Endothelial cell of umbilical vein (primary cell): ENCODE measurements at regions not wholly inside any gene's neighbourhood (a gene's known extent, or its start where the extent isn't known, plus 50 kb on each side); places are given as distances from the start of the nearest gene placed in this dataset.

Source experiments
- BruUV-seq: library from RNA; stranded (reverse); fragments of 400-500 nt; replicated peaks from 2 replicates; lab custom pipeline; 2021; lab: Mats Ljungman, UMichigan
- CTCF ChIA-PET: fragments of 300-600, 350-600 bp; sonication (Branson Sonifier 250); formaldehyde crosslinking; loops from one replicate; lab custom pipeline; 2021; ENCODE audit warnings: antibody characterized with exemption, inconsistent platforms; lab: Charles Lee
- POLR2A ChIA-PET: fragments of 300-600, 350-600 bp; sonication (Branson Sonifier 250); formaldehyde crosslinking; loops from one replicate; lab custom pipeline; 2021; ENCODE audit warnings: antibody characterized with exemption, inconsistent platforms; lab: Charles Lee
- DNase-seq: peaks from one replicate; pipeline ENCODE4 v3.0.0-alpha.2; 2011; ENCODE audit warnings: low read depth, low spot score
- FAIRE-seq: peaks from 2 replicates; lab custom pipeline; 2011; peaks lifted over from hg19 to GRCh38; lab: Jason Lieb, UNC
- H2AFZ ChIP-seq: 2 replicates; pipeline ENCODE4 v1.6.0; 2012; ENCODE audit warnings: low read depth, low read length, control low read depth, inconsistent platforms
- H3K27ac ChIP-seq: 2 replicates; pipeline ENCODE4 v1.5.1; 2011; ENCODE audit warnings: low read depth, mild to moderate bottlenecking, control low read depth, low read length, moderate library complexity; ENCODE audit not compliant: insufficient read depth
- H3K27me3 ChIP-seq, 2 experiments: 2 replicates each; pipeline versions ENCODE4 v1.6.0 to v1.6.1; 2011; ENCODE audit warnings: low read length in 2 of 2, mixed read lengths in 1 of 2; ENCODE audit not compliant: control insufficient read depth in 2 of 2, insufficient read depth in 2 of 2
- H3K36me3 ChIP-seq, 2 experiments: 2 replicates in 1 of 2; 3 replicates in 1 of 2; pipeline ENCODE4 v1.5.1; 2011; ENCODE audit warnings: low read length in 2 of 2, mild to moderate bottlenecking in 1 of 2, moderate library complexity in 1 of 2; ENCODE audit not compliant: control insufficient read depth in 2 of 2, insufficient read depth in 2 of 2; ENCODE audit errors: extremely low read depth in 1 of 2
- H3K4me1 ChIP-seq: 3 replicates; pipeline ENCODE4 v1.5.1; 2011; ENCODE audit warnings: mild to moderate bottlenecking, low read length; ENCODE audit not compliant: control insufficient read depth, insufficient read depth; ENCODE audit errors: extremely low read depth
- H3K4me2 ChIP-seq: 2 replicates; pipeline ENCODE4 v1.6.1; 2011; ENCODE audit warnings: low read length, control low read depth, mixed read lengths; ENCODE audit not compliant: insufficient read depth
- H3K4me3 ChIP-seq, 3 experiments: fragments of 200-600 bp in 1 of 3; sonication (generic), shearing (Covaris generic) in 1 of 3; replicated peaks in 1 of 3; 2 replicates each; pipeline ENCODE4 v1.5.1; 2011 to 2016; ENCODE audit warnings: control low read depth in 3 of 3, low read length in 3 of 3, mild to moderate bottlenecking in 2 of 3, inconsistent platforms in 1 of 3, low read depth in 1 of 3, moderate library complexity in 1 of 3; ENCODE audit not compliant: insufficient read depth in 1 of 3
- H3K79me2 ChIP-seq: 2 replicates; pipeline ENCODE4 v1.6.0; 2012; ENCODE audit warnings: low read length, inconsistent platforms; ENCODE audit not compliant: control insufficient read depth, insufficient read depth
- H3K9ac ChIP-seq: replicated peaks from 2 replicates; pipeline ENCODE3; 2011; ENCODE audit warnings: low read length, control low read depth; ENCODE audit not compliant: insufficient read depth; ENCODE audit errors: extremely low read depth
- H3K9me1 ChIP-seq: replicated peaks from 3 replicates; pipeline ENCODE4 v1.6.0; 2011; ENCODE audit warnings: mild to moderate bottlenecking, low read length; ENCODE audit not compliant: control insufficient read depth, insufficient read depth; ENCODE audit errors: extremely low read depth
- H3K9me3 ChIP-seq: replicated peaks from 2 replicates; pipeline ENCODE4 v1.5.1; 2012; ENCODE audit warnings: low read length, inconsistent platforms; ENCODE audit not compliant: control insufficient read depth, insufficient read depth
- H4K20me1 ChIP-seq: replicated peaks from 2 replicates; pipeline ENCODE3; 2011; ENCODE audit warnings: mild to moderate bottlenecking, low read length; ENCODE audit not compliant: control insufficient read depth, insufficient read depth; ENCODE audit errors: extremely low read depth
- CTCF ChIP-seq, 2 donors: IDR thresholded peaks; 1 replicate in 1 of 2; 2 replicates in 1 of 2; pipeline ENCODE4 v1.5.1; 2011; ENCODE audit warnings: low read length in 2 of 2, mild to moderate bottlenecking in 2 of 2, moderate library complexity in 2 of 2, control low read depth in 1 of 2, inconsistent platforms in 1 of 2, low read depth in 1 of 2; ENCODE audit not compliant: insufficient read depth in 1 of 2; ENCODE audit errors: extremely low read depth in 1 of 2
- EZH2 ChIP-seq: IDR thresholded peaks from 2 replicates; pipeline ENCODE4 v1.6.1; 2012; ENCODE audit warnings: borderline replicate concordance, low read depth, mild to moderate bottlenecking, moderate library complexity, low read length, inconsistent platforms; ENCODE audit not compliant: severe bottlenecking
- FOS ChIP-seq: IDR thresholded peaks from 2 replicates; pipeline ENCODE4 v1.6.1; 2011; ENCODE audit warnings: mild to moderate bottlenecking, low read length, moderate library complexity, borderline replicate concordance; ENCODE audit not compliant: insufficient read depth
- GATA2 ChIP-seq: IDR thresholded peaks from 2 replicates; pipeline ENCODE4 v1.7.0; 2011; ENCODE audit warnings: low read depth, mild to moderate bottlenecking, moderate library complexity, mixed read lengths, low read length; ENCODE audit not compliant: insufficient read length, insufficient read depth
- JUN ChIP-seq: IDR thresholded peaks from 2 replicates; pipeline ENCODE4 v1.6.1; 2011; ENCODE audit warnings: borderline replicate concordance, low read depth; ENCODE audit not compliant: insufficient read length, insufficient read depth
- MYC ChIP-seq: IDR thresholded peaks from one replicate; pipeline ENCODE4 v1.6.1; 2011; ENCODE audit warnings: mild to moderate bottlenecking, low read depth, low read length
- POLR2A ChIP-seq: IDR thresholded peaks from 2 replicates; pipeline ENCODE4 v1.6.1; 2012; ENCODE audit warnings: low read depth, mild to moderate bottlenecking, control low read depth, low read length
- POLR2AphosphoS5 ChIP-seq: IDR thresholded peaks from 2 replicates; pipeline ENCODE4 v1.6.1; 2012; ENCODE audit warnings: low read depth, mild to moderate bottlenecking, control low read depth, low read length, moderate library complexity; ENCODE audit not compliant: insufficient read depth
- dilution Hi-C: fragments of 300-500 bp; cut with MboI; formaldehyde crosslinking; loops from one replicate; pipeline ENCODE4 v1.15.0; 2019; ENCODE audit warnings: low sequenced_read_pairs; ENCODE audit not compliant: extremely low pct_ligation_motif_present
- intact Hi-C: fragments of 100-400 bp; cut with micrococcal nuclease; formaldehyde crosslinking; loops from one replicate; pipeline ENCODE4 v1.10.0; 2022

DNA sequence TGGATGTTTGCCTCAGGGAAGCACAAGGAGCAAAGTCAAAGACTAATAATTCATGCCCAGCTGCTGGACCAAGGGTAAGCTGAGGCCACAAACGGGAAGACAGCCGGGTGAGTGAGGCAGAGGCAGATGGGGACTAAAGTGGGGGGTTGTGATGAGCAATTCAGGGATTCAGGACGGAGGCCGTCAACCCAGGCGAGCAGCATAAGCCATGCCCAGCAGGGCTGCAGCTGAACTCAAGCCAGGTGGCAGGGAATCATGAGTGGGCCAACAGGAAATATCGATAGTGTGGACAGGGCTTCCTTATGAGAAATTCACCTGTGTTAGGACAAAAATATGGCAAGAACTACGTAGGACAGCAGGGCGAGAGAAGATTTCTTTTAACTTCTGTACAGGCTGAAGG, 246.8 kb downstream of the CDC5L start:
- no peaks in the 10 kb centered on the region for H3K36me3 ChIP-seq
- H4K20me1 ChIP-seq = no peaks in the 10 kb centered on the region
- intact Hi-C loops (no loop called here), dilution Hi-C loops (no loop called here)
- FAIRE-seq (no peak), DNase-seq (no peak)
- no TSS peak for BruUV-seq
- H3K9ac ChIP-seq = no peak overlapping the region
- no peaks in the 10 kb centered on the region for H3K9me3 ChIP-seq
- H3K27ac ChIP-seq = no peak overlapping the region
- no peak overlapping the region for H2AFZ ChIP-seq
- no peaks in the 10 kb centered on the region for H3K9me1 ChIP-seq
- POLR2A ChIA-PET = no interaction called here
- no peaks in the 10 kb centered on the region for H3K4me1 ChIP-seq
- no peak overlapping the region for H3K4me2 ChIP-seq
- H3K4me3 ChIP-seq = no peak overlapping the region
- H3K27me3 ChIP-seq = peaks cover 3 to 4% of the 10 kb centered on the region in 2 experiments
- TF ChIP-seq MYC (no peak), JUN (no peak), CTCF (IDR thresholded peaks at IDR 0.05; ENCODE audit: extremely low read depth in 1 of 2, insufficient read depth in 1 of 2, low read depth in 1 of 2, low read length in 2 of 2) (no peak), EZH2 (no peak), POLR2AphosphoS5 (no peak), POLR2A (no peak), GATA2 (no peak), FOS (no peak)
- CTCF ChIA-PET = interaction anchor here (1.0 to 4.4 kb wide), 3 partner anchors 21 to 1080 kb away, joined by 3 to 24 read pairs (median 4); no protein-coding TSS in a partner anchor
- H3K79me2 ChIP-seq = no peaks in the 10 kb centered on the region
